CD4-positive, alpha-beta T cell treated with Interleukin-15 for 1 hour (primary cell): ENCODE measurements at regions not wholly inside any gene's neighbourhood (a gene's known extent, or its start where the extent isn't known, plus 50 kb on each side); places are given as distances from the start of the nearest gene placed in this dataset.
"Not testable (repeated sequence)": the region's sequence is repeated elsewhere in the genome, so short reads cannot be mapped to it uniquely, and the experiment has no call there.

Experiments used
- DNase-seq: peaks from one replicate; pipeline ENCODE4 v3.0.0-alpha.2; 2020

- DNase-seq = no peak
Measured at GRCh38 chr5:72649449-72649848, 142.2 kb upstream of the ZNF366 start.

DNA sequence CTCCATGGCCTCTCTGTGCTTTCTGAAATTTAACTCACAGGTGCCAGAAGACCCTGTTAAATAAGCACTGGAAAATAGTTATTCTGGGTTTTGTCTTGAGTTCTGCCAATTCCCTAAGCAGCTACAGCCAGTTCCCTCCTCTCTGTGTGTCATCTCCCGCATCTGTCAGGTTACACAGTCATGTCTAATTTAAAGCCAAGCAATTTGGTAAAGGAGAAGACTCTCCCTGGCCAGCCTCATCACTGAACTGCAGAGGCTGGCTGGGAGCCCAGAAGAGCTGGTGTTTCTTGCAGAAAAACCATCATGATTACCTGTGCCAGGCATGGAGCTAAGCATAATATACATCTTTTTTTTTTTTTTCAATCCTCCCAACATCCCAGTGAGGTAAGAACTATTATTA, 141.3 kb upstream of the ZNF366 start:
- no peak for DNase-seq

GRCh38 chr5:72647806-72648205, 140.6 kb upstream of the ZNF366 start:
- no peak for DNase-seq

GRCh38 chr5:72646246-72646866, 139.1 kb upstream of the ZNF366 start:
- DNase-seq = no peak

DNA sequence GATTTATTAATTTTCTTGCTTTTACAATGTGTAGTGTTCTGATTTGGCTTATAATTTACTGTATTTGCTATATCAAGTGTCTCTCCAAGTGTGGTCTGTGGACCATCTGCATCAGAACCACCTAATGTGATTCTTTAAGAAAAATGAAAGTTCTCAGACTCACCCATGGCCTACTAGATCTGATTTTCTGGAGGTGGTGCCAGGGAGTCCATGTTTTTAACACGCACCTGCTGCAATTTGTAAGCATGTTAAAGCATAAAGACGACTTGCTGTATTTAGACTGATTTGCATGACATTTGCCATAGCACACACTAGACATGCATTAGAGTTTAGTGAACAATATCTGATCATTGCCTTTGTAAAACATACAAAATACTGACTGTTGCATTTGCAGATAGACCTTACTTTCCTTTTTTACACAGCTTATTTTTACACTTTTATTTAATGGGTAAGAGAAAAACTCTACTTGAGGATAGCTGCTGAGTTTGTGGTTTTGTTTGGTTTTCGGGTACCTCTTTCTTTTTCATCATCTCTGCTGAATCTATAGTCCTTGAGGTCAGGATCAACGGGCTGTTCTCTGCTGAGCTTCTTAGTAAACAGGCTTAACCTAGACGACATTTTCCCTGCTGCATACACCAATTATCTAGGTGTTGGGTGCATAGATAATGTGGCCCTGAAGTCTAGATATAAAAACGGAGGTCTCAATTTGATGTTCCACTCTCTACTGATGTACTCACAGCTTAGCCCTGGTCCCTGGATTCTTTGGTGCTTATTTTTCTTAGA, 138.0 kb upstream of the ZNF366 start:
- DNase-seq = no peak

- no peak for DNase-seq
Measured at GRCh38 chr5:72644296-72644695, 137.1 kb upstream of the ZNF366 start.

- no peak for DNase-seq
Measured at GRCh38 chr5:72641164-72641563, 134.0 kb upstream of the ZNF366 start.

GRCh38 chr5:72637058-72637457, 129.8 kb upstream of the ZNF366 start:
- DNase-seq = no peak

DNA sequence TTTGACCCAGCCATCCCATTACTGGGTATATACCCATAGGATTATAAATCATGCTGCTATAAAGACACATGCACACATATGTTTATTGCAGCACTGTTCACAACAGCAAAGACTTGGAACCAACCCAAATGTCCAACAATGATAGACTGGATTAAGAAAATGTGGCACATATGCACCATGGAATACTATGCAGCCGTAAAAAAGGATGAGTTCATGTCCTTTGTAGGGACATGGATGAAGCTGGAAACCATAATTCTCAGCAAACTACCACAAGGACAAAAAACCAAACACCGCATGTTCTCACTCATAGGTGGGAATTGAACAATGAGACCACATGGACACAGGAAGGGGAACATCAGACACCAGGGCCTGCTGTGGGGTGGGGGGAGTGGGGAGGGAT, 129.4 kb upstream of the ZNF366 start:
- DNase-seq = not testable (repeated sequence)

GRCh38 chr5:72634444-72634843, 127.2 kb upstream of the ZNF366 start:
- DNase-seq = no peak

DNA sequence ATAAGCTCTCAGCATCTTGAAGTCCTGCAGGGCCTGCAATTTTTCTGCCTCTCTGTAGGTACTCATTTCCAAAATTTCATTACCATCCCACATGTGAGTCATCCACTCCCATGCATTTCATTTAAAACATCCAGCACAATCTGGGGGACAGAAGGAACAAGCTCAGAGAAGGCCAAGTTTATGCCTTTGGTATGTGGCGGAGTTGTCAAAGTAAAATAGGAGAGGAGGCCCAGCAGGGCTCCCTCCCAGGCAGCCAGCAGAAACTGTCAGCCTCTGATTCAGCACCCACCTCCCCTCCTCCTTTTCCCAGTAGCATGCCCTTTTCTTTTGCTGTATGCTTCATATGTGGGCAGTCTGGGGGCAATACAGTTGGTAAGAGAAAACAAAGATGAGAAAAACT, 126.4 kb upstream of the ZNF366 start:
- DNase-seq = no peak

GRCh38 chr5:72633041-72633445, 125.8 kb upstream of the ZNF366 start:
- no peak for DNase-seq

GRCh38 chr5:72630721-72631120, 123.5 kb upstream of the ZNF366 start:
- no peak for DNase-seq

GRCh38 chr5:72630081-72630480, 122.9 kb upstream of the ZNF366 start:
- DNase-seq = no peak

DNA sequence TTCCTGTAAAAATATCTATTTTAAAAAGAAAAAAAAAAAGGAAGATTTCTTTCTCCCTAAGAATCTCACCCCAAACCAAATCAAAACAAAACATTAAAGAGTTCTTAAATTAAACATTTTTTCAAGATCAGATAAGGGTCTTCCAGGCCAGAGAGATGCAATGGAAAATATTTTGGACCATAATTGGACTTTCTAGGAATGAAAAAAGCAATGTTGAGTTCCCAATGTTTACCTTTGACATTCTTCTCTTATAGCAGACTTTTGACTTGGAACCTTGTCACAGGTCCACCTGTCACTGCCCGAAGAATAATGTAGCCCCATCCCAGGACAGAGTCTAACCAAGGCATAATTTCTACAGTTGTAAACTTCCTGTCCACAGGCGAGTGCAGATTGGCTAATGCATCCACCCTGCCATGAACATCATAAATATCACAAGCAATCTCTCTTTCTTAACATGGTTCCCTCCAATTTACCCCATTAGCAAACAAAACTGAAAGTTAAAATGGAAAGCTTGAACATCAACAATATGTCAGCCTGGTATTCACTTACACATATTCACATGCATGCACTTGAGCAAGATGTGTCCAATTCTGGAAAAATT, 121.7 kb upstream of the ZNF366 start:
- no peak for DNase-seq

DNA sequence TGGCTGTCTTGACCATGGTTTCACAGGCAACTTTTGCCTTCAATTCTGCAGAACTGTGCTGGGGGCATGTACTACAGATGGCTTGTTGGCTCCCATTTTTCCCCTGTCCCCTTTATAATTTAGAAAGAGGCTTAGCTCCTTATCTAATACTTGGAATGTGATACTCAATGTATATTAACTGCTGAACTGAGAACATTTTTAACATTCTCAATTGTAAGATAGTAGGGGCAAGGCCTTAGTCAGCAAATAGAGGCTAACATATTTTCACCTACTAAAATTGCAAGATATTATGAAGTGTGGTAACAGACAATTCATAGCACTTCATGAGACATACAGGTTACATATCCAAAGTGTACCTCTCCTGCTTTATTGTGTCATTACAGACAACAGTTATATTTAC, 118.1 kb upstream of the ZNF366 start:
- DNase-seq = no peak

DNA sequence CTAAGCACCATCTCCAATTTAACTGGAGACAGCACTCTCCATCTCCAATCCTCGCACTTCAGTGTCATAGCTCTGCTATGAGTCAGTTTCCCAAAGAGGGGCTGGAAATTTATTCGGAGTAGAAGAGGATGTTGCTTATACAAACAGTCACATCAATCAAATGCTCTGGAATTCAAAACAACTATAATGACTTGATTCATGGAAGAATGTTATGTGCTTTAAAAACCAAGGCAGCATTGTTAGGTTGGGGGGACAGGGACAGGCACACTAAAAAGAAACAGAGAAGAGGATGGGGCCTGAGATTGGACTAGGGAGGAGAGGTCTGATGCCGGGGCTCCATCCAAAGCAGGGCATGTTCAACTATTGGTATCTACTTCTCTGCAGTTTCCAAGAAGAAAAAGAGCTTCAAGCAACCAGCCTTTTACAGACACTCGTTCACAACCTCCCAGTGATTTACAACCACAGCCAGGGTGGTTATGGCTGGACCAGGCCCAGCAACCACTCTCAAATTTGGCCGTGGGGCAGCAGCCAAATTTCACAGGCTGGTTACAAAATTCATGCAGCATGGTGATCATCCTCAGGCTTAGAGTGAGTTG, 117.5 kb upstream of the ZNF366 start:
- DNase-seq = no peak

DNA sequence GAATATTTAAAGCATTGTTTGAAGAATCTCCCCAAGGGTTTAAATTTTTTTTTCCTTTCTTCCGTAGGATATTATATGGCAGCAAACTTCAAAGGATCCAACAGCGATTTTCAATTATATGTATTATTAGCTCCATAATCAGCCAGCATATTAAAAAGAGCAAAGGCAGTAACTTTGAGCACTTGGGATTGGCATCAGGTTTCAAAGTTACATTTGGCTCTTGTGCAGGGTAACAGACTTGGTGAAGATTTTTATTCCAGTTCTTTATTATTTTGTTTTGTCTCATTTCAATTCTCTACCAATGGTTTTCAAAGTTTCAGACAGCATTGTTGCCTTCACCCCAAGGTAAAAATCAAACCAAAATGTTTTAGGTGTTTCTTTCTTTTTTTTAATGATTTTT, 116.7 kb upstream of the ZNF366 start:
- DNase-seq = no peak

DNA sequence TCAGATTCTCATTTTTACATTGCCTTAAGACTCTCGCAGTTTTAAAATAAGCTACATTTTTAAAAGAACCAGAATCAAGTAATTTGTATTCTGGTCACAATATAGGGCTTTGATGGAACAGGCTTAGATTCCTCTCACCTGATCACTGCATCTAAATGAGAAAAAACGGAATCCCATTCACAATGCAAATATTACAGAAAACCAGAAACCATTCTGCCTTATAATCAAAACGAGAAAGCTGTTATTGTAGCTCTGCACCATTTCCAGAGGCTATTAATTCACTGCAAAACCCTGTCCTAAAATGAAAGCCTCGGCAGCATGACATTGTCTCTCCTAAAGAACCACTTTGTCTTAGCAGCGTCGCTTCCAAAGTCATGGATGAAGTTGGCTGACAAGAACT, 116.1 kb upstream of the ZNF366 start:
- DNase-seq = no peak

- DNase-seq = no peak
Measured at GRCh38 chr5:72622170-72622760, 115.1 kb upstream of the ZNF366 start.

- DNase-seq = no peak
Measured at GRCh38 chr5:72621576-72621975, 114.4 kb upstream of the ZNF366 start.

GRCh38 chr5:72619677-72620076, 112.5 kb upstream of the ZNF366 start:
- no peak for DNase-seq

DNA sequence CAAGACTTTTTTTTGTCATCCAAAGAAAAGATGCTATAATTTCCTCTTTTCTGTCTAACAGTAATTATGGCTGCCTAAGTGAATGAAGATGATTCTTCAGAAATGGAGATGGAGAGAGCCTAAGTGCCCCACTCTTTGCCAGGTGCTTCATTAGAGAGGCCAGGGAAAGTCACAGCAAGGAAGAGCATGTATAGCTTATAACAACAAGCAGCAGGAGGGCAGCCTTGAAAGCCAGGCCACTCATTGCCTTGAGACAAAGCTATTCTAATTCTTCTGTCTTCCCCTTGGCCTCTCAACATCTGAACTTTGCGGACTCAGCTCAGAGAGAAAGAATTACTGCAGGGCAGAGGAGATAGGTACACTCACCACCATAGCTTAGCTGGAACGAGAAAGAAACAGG, 112.0 kb upstream of the ZNF366 start:
- no peak for DNase-seq

DNA sequence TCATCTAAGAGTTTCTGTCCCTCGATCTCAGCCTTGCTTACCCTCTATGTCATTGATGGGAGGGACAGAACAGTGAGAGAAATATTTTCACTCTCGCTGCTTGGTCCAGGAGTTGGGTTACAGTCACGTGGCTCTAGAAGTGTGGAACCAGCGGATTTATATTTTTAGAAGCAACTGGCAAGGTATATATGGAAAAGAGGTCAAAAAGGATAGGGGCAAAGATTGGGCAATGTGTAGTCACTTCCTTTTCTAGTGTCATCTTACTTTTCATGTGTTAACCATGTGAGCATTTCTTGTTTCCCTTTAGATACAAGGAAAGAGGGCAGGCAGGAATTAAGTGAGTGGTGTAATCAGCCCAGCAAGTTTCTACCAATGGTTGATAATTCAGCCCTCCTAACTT, 111.5 kb upstream of the ZNF366 start:
- DNase-seq = no peak
